ENCODE measurements at regions not wholly inside any gene's neighbourhood (a gene's known extent, or its start where the extent isn't known, plus 50 kb on each side); places are given as distances from the start of the nearest gene placed in this dataset.

DNA sequence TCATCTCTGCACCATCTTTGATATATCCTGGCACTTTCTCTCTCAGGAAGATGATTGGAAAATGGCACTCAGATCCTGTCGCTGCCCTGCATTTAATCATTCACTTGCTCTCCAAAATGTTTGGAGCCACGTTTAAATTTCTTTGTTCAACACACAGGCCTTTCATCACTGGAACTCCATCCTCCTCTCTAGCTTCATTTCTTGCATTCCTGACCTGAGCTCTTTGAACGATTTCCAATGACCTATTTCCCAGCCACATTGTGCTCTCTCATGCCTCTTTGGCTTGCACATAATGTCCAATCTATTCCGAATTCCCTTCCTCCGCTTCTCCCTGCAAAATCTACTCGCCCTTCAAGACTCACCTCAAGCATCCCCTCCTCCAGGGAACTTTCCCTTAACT lies 287.4 kb upstream of the NBEA start:
- no peak for DNase-seq (ENCODE audit: low read depth in 2 of 3, low spot score in 1 of 3)

DNA sequence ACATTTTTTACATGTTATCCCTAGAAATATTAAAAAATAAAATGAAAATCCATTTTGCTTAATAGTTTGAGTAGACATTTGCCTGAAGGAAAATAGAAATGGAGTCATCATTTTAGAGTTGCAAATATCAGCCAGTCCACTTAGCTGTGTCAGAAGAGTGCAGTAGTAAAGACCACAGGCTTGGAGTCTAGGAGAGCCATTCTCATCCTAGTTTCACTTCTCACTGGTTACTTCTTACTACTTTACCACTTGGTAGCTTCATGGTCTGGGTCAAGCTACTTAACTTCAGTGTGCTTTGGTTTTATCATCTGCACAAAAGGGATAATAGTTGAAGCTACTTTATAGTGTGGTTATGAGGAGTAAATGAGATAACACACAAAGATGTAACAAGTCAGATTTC lies 286.5 kb upstream of the NBEA start:
- DNase-seq (ENCODE audit: low read depth in 2 of 3, low spot score in 1 of 3), result no peak

DNA sequence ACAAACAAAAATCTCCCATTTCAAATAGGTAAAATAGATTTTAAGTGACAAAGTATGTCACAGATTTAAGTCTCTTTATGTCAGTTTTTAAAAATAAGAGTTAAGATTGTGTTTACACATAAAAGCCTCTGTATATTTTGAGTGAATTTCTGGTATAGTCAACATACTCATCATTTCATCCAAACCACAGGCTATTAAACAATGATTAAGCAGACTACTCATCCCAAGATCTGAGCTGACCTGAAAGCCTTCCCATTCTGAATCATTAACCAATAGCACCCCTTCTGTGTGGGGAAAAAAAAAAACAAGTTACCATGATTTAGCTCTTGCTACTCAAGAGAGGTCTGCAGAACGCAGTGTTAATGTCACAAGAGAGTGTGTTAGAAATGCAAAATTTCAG lies 284.4 kb upstream of the NBEA start:
- no peak for DNase-seq (ENCODE audit: low read depth in 2 of 3, low spot score in 1 of 3)

DNA sequence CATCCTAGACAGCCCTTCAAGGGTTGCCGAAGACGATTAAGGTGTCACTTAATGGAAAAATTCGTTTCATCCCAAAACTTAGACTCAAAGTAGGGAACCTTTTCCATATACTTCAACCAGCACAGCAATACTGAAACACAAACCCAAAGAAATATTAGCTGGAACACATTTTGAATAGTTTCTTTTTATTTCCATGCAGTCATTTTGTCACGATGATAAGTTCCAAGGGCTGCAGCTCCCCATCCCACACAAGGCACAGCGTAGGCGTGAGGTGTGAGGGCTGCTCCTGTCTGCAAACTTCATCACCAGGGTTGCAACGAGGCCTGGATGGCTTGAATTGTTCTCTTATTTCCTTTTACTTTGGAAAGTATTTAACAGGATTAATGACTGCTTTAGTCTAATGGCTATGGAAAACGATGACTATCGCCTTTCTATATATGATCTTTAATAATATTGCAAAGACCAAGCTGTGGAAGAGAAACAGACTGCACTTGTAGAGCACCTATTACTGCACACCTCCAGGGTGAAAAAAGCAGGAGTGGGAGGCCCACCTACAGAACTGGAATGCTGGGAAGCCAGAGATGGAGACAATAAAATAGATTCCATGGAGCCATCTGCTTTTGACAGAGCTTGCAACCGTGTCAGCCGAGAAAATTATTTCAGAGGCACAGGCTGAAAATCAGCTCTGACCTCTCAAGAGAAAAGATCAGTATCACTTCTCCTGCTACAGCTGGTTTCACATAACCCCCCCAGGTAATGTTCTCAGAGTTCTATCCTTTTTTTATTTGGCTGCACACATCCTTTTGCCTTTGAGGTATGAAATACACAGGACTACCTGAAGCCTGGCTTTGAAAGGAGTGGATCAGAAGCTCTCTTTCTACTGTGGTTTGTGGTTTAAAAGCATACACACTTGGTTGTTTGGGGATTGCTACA lies 274.5 kb upstream of the NBEA start:
- DNase-seq (ENCODE audit: low read depth in 2 of 3, low spot score in 1 of 3), result no peak

DNA sequence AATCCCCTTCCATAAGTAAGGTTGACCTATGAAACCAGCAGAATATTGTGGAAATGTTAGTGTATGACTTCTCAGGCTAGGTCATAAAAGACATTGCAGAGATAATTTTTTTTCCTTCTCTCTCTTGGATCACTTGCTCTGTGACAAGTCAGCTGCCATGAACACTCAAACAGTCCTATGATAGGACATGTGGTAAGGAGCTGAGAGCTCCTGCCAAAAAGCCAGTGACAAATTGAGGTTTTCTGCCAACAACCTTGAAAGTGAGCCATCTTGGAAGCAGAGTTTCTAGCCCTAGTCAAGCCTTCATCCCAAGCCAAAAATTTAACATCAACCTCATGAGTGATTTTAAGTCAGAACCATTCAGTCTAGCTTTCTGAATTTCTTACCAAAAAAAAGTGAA lies 270.9 kb upstream of the NBEA start:
- no peak for DNase-seq (ENCODE audit: low read depth in 2 of 3, low spot score in 1 of 3)

DNA sequence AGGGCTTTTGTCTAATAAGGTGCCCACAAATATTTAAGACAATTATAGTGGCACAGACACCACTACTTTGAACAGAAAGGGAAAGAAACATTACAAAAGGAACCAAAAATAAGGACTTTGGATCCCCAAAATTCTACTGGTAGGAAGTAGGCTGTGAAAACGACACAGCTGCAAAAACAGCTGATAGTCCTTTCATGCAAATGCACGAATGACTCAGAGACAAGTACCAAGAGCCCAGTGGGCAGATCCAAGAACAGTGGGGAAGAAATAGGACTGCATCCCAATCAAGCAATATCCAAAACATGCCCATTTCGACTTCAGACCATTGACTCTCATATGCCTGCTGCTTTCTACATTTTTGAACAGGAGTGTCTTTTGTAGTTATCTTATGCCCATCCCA lies 269.4 kb upstream of the NBEA start:
- no peak for DNase-seq (ENCODE audit: low read depth in 2 of 3, low spot score in 1 of 3)

DNA sequence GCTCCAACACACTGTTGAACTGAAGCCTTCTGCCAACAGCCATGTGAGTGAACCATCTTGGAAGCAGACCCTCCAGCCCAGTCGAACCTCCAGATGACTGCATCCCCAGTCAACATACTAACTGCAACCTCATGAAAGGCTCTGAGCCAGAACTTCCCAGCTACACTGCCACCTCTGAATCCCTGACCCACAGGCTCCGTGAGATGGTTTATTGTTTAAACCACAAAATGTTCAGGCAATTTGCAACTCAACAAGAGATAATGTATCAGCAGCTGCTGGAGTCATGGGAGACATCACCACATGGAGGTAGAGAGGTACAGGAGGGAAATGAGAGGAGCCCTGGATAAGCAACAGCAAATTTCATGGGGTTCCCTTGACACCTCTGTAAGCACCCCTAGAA lies 266.4 kb upstream of the NBEA start:
- no peak for DNase-seq (ENCODE audit: low read depth in 2 of 3, low spot score in 1 of 3)

DNA sequence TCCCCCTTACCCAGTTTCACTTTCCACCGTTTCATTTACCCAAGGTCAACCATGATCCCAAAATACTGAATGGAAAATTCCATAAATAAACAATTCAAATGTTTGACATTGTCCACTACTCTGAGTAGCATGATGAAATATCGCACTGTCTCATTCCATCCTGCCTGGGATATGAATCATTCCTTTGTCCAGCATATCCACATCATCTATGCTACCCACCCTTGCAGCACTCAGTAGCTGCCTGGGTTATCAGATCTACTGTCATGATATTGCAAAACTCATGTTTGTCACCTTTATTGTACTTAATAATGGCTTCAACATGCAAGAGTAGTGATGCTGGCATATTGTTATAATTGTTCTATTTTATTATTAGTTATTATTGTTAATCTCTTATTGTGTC lies 263.9 kb upstream of the NBEA start:
- no peak for DNase-seq (ENCODE audit: low read depth in 2 of 3, low spot score in 1 of 3)

DNA sequence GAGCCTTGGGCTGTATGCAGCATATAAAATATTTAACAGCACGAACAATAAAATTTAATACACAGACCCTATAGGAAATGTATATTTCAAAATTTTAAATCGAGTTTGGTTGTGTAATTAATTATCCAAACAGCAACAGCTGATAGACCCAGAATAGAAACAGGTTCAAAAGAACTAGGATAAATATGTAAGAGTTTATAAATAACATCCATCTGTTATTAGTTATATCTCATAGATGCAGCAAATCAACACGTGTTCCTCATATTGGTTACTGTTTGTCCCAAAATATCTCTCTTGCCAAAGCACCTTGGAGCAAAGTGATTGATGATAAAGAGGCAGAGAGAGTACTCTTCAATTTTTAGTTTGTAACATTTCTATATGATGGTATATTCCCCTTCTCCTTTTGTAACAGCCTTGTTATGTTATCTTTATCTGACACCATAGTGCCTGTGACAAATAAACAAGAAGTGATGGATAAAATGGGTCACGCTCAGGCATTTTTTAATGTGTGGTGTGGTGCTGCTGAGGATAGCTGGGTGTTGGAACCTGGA lies 260.6 kb upstream of the NBEA start:
- no peak for DNase-seq (ENCODE audit: low read depth in 2 of 3, low spot score in 1 of 3)

DNA sequence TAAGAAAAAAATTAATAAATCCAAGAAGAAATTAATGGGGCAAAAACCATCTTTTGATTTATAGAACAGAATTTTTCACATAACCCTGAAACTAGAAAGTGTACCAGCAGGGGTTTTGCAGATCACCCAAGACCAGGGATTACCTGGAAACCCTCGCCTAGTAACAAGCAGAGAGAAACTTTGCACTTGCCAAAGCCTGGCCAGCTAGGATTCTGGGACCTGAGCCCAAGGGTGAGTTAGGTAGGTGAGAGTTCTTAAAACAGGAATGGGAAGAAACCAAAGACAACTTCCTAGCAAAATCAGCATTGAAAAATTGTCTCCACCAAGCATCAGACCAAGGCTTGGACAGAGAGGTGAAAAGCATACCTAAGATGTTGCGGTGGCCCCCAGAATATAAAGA lies 247.0 kb upstream of the NBEA start:
- no peak for DNase-seq (ENCODE audit: low read depth in 2 of 3, low spot score in 1 of 3)

DNA sequence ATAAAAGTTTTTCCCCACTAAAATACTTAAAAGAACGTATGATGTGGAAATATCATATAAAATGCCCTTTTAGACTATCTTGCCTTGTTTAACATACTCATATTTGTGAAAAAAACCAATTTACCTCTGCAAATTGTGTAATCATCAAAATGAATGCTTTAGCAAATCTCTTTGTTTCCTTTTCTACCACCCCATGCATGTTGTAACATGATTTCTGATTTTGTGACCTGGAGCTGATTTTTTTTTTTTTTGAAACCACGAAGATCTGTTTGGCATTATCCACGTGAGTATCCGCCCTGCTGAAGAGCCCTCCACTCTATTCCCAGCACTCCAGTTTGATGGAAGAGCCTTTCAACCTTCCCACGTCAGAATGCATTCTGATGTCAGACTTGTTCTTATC lies 245.8 kb upstream of the NBEA start:
- DNase-seq (ENCODE audit: low read depth in 2 of 3, low spot score in 1 of 3), result no peak

DNA sequence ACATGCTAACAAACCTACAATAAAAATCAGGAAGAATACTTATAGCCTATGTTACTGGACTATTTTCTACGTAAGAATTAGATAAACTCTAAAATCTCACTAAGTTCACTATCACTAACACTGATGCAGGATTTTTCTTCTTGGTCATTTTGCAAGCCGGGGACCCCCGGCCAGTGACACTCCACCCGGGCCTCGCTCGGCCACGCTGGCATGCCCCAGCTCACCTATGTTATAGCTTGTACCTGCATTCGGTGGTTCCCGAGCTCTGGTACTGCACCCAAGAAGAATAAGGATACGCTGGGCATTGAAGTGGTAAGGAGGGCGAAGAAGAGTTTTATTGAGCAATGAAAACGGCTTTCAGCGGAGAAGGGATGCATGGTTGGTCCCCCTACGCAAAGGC lies 245.3 kb upstream of the NBEA start:
- DNase-seq (ENCODE audit: low read depth in 2 of 3, low spot score in 1 of 3), result no peak

DNA sequence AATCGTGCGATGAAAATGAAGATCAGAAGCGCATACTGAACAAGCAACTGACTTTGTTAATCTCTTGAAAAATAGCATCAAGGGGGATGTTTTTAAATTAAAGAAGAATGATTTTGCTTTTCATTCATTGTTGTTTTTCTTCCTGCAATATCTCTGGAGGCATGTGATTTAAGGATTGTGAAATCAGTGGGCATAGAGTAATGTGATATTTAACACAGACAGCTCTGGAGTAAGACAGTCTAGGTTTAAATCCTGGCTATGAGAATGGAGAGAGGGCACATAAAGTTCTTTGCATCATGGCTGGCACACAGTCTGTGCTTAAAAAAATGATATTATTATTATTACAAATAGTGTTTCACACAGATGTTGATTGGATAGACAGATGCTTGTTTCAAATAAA lies 243.1 kb upstream of the NBEA start:
- DNase-seq (ENCODE audit: low read depth in 2 of 3, low spot score in 1 of 3), result no peak

DNA sequence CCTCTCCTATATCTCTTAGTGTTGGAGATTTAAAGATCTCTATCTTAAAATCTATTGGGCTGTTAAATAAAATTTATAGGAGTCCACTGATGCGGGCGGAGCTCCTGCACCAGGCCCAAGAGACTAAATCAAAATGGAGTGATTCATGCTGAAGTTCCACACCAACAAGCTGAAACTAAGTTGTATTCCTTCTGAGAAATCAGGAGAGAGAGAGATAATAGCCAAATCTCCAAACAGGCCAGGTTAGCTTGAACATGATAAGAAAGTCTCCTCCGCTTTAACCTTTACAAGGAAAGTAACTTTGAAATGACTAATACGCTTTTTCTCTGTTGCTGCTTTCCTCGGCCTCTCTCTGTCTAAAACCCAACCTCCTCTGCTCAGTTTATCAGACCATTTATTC lies 241.9 kb upstream of the NBEA start:
- no peak for DNase-seq (ENCODE audit: low read depth in 2 of 3, low spot score in 1 of 3)

DNA sequence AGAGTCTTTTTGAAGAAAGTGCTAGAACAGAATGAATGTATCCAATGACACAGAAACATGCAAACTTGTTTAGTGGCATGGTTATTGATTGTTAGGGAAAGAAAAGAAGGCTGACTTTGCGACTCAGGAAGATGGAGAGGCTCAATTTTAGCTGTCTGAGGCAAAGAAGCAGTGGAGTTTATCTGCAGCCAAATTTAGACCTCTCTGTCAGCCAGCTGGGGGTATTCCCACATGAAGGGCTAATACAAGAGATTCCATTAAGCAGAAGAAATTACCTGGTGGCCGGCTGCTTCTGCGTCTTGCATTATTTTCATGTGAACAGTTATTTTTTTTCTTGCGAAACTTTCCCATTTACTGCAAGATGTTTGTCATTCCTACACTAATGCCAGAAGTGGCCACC lies 240.2 kb upstream of the NBEA start:
- DNase-seq (ENCODE audit: low read depth in 2 of 3, low spot score in 1 of 3), result no peak

DNA sequence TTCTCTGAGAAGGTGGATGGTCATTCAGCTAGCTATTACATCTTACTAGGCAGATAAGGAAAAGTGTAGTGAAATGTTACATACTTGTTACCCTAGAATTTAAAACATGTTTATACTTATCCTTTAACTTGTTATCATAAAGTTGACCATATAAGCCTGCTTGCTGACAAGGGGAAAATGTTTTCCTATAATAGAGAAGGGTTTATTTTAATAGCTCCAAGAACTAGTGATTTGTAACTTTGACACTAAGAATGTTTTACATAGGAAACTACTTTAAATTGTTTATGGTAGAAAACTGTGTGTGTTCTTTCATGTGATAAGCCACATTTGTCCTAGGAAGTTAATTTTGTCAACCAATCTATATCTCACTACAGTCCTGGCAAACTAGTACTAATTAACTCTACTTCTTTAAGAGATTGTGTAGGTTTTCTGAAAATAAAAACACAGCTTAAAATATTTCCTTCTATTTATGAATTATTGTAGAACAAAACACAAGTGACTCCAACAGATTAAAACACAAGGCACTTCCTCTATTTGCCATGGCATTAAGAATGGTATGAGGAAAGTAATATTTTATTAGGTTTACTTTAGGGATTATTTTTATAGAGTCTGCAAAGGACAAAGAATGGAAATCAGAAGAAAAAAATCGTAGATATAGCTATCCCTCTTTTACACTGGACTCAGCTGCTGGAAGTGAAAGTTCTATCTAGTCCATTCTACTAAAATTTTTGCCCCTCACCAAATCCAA lies 233.3 kb upstream of the NBEA start:
- no peak for DNase-seq (ENCODE audit: low read depth in 2 of 3, low spot score in 1 of 3)

DNA sequence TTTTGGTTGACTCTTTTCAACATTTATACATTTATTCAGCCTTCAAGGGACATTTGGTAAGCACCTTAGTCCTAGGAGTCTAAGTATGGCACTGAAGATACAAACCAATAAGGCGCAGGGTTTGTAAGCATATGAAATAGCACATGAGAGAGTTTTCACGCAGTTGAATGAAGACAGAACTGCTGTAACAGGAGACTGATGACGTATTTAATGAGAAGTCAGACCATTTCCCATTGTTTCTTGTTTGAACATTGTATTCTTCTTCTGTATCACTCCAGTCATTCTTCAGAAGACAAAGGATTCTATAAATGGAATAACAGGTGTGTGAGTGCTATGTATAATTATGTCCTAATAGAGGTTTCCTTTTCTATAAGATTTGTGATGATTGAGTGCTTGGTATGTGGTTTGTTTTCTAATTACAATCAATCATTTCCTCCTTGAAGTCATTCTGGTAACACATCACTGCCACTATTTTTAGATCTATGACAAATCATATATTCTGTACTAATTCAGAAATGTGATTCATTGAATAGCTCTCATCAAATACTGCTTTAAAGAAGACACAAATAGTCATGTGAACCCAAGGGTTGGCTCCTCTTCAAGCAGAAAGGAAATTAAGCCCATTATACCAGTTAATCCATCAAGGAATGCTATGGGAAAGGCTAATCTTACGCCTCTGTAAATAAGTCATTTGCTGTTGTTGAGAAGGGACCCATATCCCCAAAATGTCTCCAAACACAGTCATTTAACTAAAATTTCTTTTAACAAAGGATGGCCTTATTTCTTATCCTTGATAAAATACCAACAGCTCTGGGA lies 222.8 kb upstream of the NBEA start:
- no peak for DNase-seq (ENCODE audit: low read depth in 2 of 3, low spot score in 1 of 3)

DNA sequence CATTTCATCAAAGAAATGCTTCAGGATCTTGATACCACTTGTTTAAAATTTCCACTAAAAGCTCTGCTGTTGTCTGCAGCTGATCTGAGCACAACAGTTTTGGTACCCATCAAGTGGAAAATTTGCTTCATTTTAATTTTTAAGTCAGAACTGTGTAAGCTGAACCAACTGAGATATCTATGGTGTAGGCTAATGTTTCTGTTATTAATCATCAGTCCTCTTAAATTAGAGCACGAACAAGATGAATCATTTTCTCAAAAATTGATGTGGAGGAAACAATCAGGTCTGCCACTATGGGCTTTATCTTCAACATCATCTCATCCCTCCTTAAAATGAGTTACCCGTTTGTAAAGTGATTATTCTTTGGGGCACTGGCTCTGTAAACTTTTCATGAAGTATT lies 221.5 kb upstream of the NBEA start:
- DNase-seq (ENCODE audit: low read depth in 2 of 3, low spot score in 1 of 3), result no peak

DNA sequence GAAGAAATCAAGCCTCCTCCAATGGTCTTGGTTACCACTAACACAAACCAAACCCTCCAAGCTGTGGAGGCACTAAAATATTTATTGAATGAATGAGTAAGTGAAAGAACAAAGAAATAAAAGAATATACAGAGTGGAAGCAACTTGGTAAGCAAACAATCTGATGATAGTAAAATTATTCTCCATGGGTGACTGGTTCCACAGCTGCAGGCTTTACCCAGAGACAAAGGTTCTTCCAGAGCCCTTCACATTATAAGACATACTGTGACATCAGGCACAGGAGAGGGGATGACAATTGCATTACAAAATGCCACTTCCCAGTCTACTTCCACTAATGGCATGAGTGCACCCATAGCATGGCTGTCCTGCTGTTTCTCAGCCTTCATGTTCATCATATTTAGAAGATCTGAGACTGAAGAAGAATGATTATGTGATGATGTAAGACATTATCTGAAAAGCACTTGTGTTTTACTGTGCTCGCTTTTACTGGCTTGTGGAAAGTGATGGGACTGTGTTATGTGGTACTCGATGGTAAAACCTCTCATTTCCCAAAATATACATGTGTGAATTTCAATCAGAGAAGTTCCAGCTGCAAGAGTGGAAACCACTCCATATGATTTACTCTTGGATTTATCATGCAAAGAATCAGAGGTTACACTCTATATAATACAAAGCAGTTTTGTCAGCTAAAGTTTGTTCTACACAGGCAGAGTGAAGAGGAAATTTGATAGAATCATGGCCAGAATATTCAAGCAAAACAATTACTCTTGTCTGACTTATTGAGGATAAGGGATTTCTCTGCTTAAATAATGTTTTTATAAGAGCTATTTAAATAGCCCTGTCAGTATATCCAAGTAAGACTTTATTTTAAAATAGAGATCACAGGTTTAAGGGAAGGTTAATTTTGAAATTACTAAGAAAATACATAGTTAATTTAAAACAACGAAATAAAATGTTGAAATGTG lies 220.2 kb upstream of the NBEA start:
- no peak for DNase-seq (ENCODE audit: low read depth in 2 of 3, low spot score in 1 of 3)

DNA sequence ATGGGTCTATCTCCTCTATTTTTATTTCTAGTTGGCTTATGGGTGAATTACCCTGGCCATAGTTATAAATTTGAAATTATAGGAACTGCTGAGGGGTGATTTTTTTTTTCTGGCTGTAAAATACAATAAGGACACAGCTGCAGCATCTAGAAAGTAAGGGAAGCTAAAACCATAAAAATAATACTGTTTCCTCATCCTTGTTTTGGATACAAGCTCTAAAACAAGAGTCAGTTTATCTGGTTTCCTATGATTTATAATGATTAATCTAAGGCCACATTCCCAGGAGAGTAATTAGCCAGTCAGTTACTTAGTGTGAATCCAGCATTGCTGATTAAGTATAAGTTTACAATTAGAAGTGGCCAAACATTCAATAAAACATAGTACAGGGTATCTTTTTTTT lies 219.1 kb upstream of the NBEA start:
- DNase-seq (ENCODE audit: low read depth in 2 of 3, low spot score in 1 of 3), result no peak

All from stimulated activated CD4-positive, alpha-beta T cell treated with anti-CD3 and anti-CD28 coated beads, Interleukin-12 subunit alpha, Interleukin-12 subunit beta, amount 100 ng/mL, for 48 hours (primary cell).